ENCODE measurements at regions not wholly inside any gene's neighbourhood (a gene's known extent, or its start where the extent isn't known, plus 50 kb on each side); places are given as distances from the start of the nearest gene placed in this dataset.

GRCh38 chr2:236342951-236343350, 78.7 kb upstream of the ASB18 start:
- DNase-seq, result no peak
- H3K27me3 ChIP-seq (replicated peaks in 1 of 4; ENCODE audit: control extremely low read depth in 1 of 4, control insufficient read depth in 3 of 4, insufficient read depth in 4 of 4, low read length in 3 of 4), result peaks cover 0 to 6% (median 2%) of the 10 kb centered on the region in 4 experiments
- TF ChIP-seq EZH2 (IDR thresholded peaks at IDR 0.05; ENCODE audit: borderline replicate concordance, insufficient read depth, low read depth, low read length, poor library complexity, severe bottlenecking), result no peak
- intact Hi-C loops (cut with micrococcal nuclease), result loop anchor here (1.0 to 5.0 kb wide), 3 partner anchors 717 to 1134 kb away; no protein-coding TSS in a partner anchor
- WGBS (ENCODE audit: insufficient coverage), result 92% methylated on average over 12 of the region's 12 CpGs
- no peaks in the 10 kb centered on the region for H3K4me1 ChIP-seq (ENCODE audit: control insufficient read depth in 2 of 2, insufficient read depth in 2 of 2, low read length in 2 of 2)
- Mint-ChIP-seq H3K27ac (no peak overlapping the region), H3K27me3 (peaks cover 10% of the 10 kb centered on the region), H3K4me1 (no peaks in the 10 kb centered on the region), H3K9me3 (ENCODE audit: insufficient read depth) (no peaks in the 10 kb centered on the region), H3K4me3 (no peak overlapping the region)
- POLR2A ChIA-PET, result no interaction called here
- H2AFZ ChIP-seq (ENCODE audit: insufficient read depth, low read depth, low read length, poor library complexity, severe bottlenecking), result no peak overlapping the region
- no peaks in the 10 kb centered on the region for H4K20me1 ChIP-seq (ENCODE audit: control insufficient read depth, insufficient read depth, low read length, poor library complexity, severe bottlenecking)
- H3K36me3 ChIP-seq (replicated peaks in 1 of 2; ENCODE audit: control extremely low read depth in 1 of 2, control insufficient read depth in 1 of 2, extremely low read depth in 1 of 2, insufficient read depth in 2 of 2, low read length in 1 of 2), result no peaks in the 10 kb centered on the region
- no peaks in the 10 kb centered on the region for H3K79me2 ChIP-seq (ENCODE audit: control insufficient read depth, insufficient read depth, low read length)
- H3K4me2 ChIP-seq (replicated peaks; ENCODE audit: low read depth, low read length, poor library complexity, severe bottlenecking), result no peak overlapping the region
- no peaks in the 10 kb centered on the region for H3K9me3 ChIP-seq (ENCODE audit: control extremely low read depth in 1 of 3, control insufficient read depth in 2 of 3, insufficient read depth in 1 of 3, low read length in 2 of 3)
- CTCF ChIA-PET, result interaction anchor here (0.6 to 2.8 kb wide), 9 partner anchors 10 to 731 kb away, joined by 3 to 23 read pairs (median 4); no protein-coding TSS in a partner anchor
- H3K4me3 ChIP-seq (ENCODE audit: control extremely low read depth in 1 of 5, extremely low read depth in 1 of 5, insufficient read depth in 1 of 5, low read depth in 2 of 5, low read length in 4 of 5), result no peak overlapping the region
- H3K27ac ChIP-seq (ENCODE audit: low read length in 2 of 2), result no peak overlapping the region
- ATAC-seq (ENCODE audit: low read depth), result no peak
- no peak overlapping the region for H3K9ac ChIP-seq (ENCODE audit: low read length)

- Histone ChIP-seq H3K36me3 (replicated peaks in 1 of 2; ENCODE audit: control extremely low read depth in 1 of 2, control insufficient read depth in 1 of 2, extremely low read depth in 1 of 2, insufficient read depth in 2 of 2, low read length in 1 of 2) (no peaks in the 10 kb centered on the region), H3K27me3 (replicated peaks in 1 of 4; ENCODE audit: control extremely low read depth in 1 of 4, control insufficient read depth in 3 of 4, insufficient read depth in 4 of 4, low read length in 3 of 4) (peaks cover 0 to 6% (median 2%) of the 10 kb centered on the region in 4 experiments), H3K27ac (ENCODE audit: low read length in 2 of 2) (no peak overlapping the region), H3K4me1 (ENCODE audit: control insufficient read depth in 2 of 2, insufficient read depth in 2 of 2, low read length in 2 of 2) (no peaks in the 10 kb centered on the region), H3K79me2 (ENCODE audit: control insufficient read depth, insufficient read depth, low read length) (no peaks in the 10 kb centered on the region), H4K20me1 (ENCODE audit: control insufficient read depth, insufficient read depth, low read length, poor library complexity, severe bottlenecking) (no peaks in the 10 kb centered on the region), H3K9ac (ENCODE audit: low read length) (no peak overlapping the region), H3K4me3 (ENCODE audit: control extremely low read depth in 1 of 5, extremely low read depth in 1 of 5, insufficient read depth in 1 of 5, low read depth in 2 of 5, low read length in 4 of 5) (no peak overlapping the region), H3K4me2 (replicated peaks; ENCODE audit: low read depth, low read length, poor library complexity, severe bottlenecking) (no peak overlapping the region), H2AFZ (ENCODE audit: insufficient read depth, low read depth, low read length, poor library complexity, severe bottlenecking) (no peak overlapping the region), H3K9me3 (ENCODE audit: control extremely low read depth in 1 of 3, control insufficient read depth in 2 of 3, insufficient read depth in 1 of 3, low read length in 2 of 3) (no peaks in the 10 kb centered on the region)
- H3K9me3 Mint-ChIP-seq (ENCODE audit: insufficient read depth), result no peaks in the 10 kb centered on the region
- WGBS (ENCODE audit: insufficient coverage), result 36% methylated on average over 6 of the region's 10 CpGs
- peaks cover 10% of the 10 kb centered on the region for H3K27me3 Mint-ChIP-seq
- DNase-seq (peak; percentile 71), ATAC-seq (ENCODE audit: low read depth) (peak; percentile 17)
- H3K4me1 Mint-ChIP-seq, result no peaks in the 10 kb centered on the region
- no peak overlapping the region for H3K4me3 Mint-ChIP-seq
- H3K27ac Mint-ChIP-seq, result no peak overlapping the region
- CTCF ChIA-PET, result interaction anchor here (0.7 to 2.8 kb wide), 9 partner anchors 10 to 730 kb away, joined by 3 to 23 read pairs (median 5); no protein-coding TSS in a partner anchor
- peak; percentile 86 for TF ChIP-seq CTCF (IDR thresholded peaks at IDR 0.05)
- TF ChIP-seq EZH2 (IDR thresholded peaks at IDR 0.05; ENCODE audit: borderline replicate concordance, insufficient read depth, low read depth, low read length, poor library complexity, severe bottlenecking), result no peak
- POLR2A ChIA-PET, result no interaction called here
- intact Hi-C loops (cut with micrococcal nuclease), result loop anchor here (1.0 to 5.0 kb wide), 3 partner anchors 717 to 1134 kb away; no protein-coding TSS in a partner anchor
These were observed 79.4 kb upstream of the ASB18 start for GRCh38 chr2:236343400-236344161.

Data from B cell (primary cell).